ENCODE measurements at regions not wholly inside any gene's neighbourhood (a gene's known extent, or its start where the extent isn't known, plus 50 kb on each side); places are given as distances from the start of the nearest gene placed in this dataset.

GRCh38 chr7:25828468-25828867 is 323.5 kb upstream of the NFE2L3 start:
- TF ChIP-seq CTCF (IDR thresholded peaks at IDR 0.05): no peak
- H3K27ac ChIP-seq: no peak overlapping the region
- no peak for DNase-seq
- H3K4me3 ChIP-seq: no peak overlapping the region
- no peaks in the 10 kb centered on the region for H3K36me3 ChIP-seq
- intact Hi-C loops (cut with DNase I): no loop called here
- no peaks in the 10 kb centered on the region for H3K9me3 ChIP-seq
- 47 to 64% methylated on average over 1 of the region's 1 CpG for WGBS, 2 donors
- no peaks in the 10 kb centered on the region for H3K27me3 ChIP-seq
- H3K4me1 ChIP-seq: no peaks in the 10 kb centered on the region
- ATAC-seq: no peak
- no peak for FAIRE-seq

GRCh38 chr7:25829663-25830062 is 322.3 kb upstream of the NFE2L3 start:
- no peak overlapping the region for H3K27ac ChIP-seq
- H3K4me3 ChIP-seq: no peak overlapping the region
- H3K9me3 ChIP-seq: no peaks in the 10 kb centered on the region
- FAIRE-seq (no peak), DNase-seq (no peak), ATAC-seq (no peak)
- H3K27me3 ChIP-seq: no peaks in the 10 kb centered on the region
- no peaks in the 10 kb centered on the region for H3K4me1 ChIP-seq
- intact Hi-C loops (cut with DNase I): no loop called here
- no peak for TF ChIP-seq CTCF (IDR thresholded peaks at IDR 0.05)
- H3K36me3 ChIP-seq: no peaks in the 10 kb centered on the region

DNA sequence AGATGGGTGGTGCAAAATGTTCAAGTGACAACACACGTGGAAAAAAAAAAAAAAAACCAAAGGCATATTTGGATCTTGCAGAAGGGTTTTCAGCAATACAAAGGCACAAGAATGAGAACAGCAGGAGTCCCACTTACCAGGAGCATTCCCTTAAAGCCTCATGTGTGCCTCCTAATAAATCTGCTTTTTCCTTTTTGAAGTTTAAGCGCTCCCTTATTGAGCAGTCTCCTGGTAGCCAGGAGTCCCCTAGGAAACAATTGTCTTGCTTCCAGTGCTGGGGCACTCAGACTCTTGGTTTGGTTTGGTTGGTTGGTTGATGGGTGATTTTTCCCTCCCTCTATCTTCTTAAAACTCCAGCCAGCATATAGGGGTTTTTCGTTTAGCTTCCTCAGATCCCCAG is 321.8 kb upstream of the NFE2L3 start:
- H3K27ac ChIP-seq: no peak overlapping the region
- no peak for TF ChIP-seq CTCF (IDR thresholded peaks at IDR 0.05)
- H3K36me3 ChIP-seq: no peaks in the 10 kb centered on the region

GRCh38 chr7:25831062-25831691 is 320.8 kb upstream of the NFE2L3 start:
- DNase-seq (no peak), FAIRE-seq (no peak), ATAC-seq (no peak)
- no peak overlapping the region for H3K27ac ChIP-seq
- H3K27me3 ChIP-seq: no peaks in the 10 kb centered on the region
- no peak overlapping the region for H3K4me3 ChIP-seq
- H3K36me3 ChIP-seq: no peaks in the 10 kb centered on the region
- H3K4me1 ChIP-seq: no peaks in the 10 kb centered on the region
- 66 to 67% methylated on average over 6 of the region's 6 CpGs for WGBS, 2 donors
- no peaks in the 10 kb centered on the region for H3K9me3 ChIP-seq
- no peak for TF ChIP-seq CTCF (IDR thresholded peaks at IDR 0.05)
- intact Hi-C loops (cut with DNase I): no loop called here

More for the DNA sequence above, 321.8 kb upstream of the NFE2L3 start:
- Histone ChIP-seq H3K4me1 (no peaks in the 10 kb centered on the region), H3K9me3 (no peaks in the 10 kb centered on the region), H3K27me3 (no peaks in the 10 kb centered on the region), H3K4me3 (no peak overlapping the region)
- FAIRE-seq (no peak), ATAC-seq (no peak), DNase-seq (no peak)
- 79 to 82% methylated on average over 3 of the region's 3 CpGs for WGBS, 2 donors
- intact Hi-C loops (cut with DNase I): no loop called here

DNA sequence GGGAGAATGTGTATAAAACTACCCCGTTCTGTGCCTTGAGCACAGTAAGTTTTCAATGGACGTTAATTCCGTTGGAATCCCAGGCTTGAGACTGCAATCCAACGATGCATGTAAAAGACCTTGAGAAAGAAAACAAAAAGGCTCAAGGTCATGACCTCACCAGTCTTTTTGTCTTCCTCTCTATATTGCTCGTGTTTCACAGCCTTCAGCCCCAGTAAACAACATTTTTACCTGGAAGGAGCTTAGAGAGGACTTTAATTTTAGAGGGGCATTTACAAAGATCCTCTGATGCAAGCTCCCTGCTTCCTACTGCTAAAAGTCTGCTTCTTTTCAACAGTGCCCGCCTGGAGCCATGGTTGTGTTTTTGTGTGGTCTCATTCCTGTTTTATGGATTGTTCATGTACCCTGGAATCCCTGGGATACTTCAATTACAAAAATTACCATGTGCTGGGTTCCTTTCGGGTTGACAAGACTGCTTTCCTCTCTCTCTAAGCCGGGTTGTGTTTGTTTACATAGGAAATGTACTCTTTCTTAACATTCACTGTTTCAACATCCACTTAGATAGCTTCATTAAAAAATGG is 320.1 kb upstream of the NFE2L3 start:
- DNase-seq (no peak), ATAC-seq (no peak), FAIRE-seq (no peak)
- intact Hi-C loops (cut with DNase I): no loop called here
- WGBS, 2 donors: 37 to 41% methylated on average over 8 of the region's 8 CpGs
- Histone ChIP-seq H3K36me3 (no peaks in the 10 kb centered on the region), H3K27me3 (no peaks in the 10 kb centered on the region), H3K27ac (no peak overlapping the region), H3K4me3 (no peak overlapping the region), H3K4me1 (no peaks in the 10 kb centered on the region), H3K9me3 (no peaks in the 10 kb centered on the region)
- TF ChIP-seq CTCF (IDR thresholded peaks at IDR 0.05): no peak
